ENCODE measurements at regions not wholly inside any gene's neighbourhood (a gene's known extent, or its start where the extent isn't known, plus 50 kb on each side); places are given as distances from the start of the nearest gene placed in this dataset.
"Not testable (repeated sequence)": the region's sequence is repeated elsewhere in the genome, so short reads cannot be mapped to it uniquely, and the experiment has no call there.

DNA sequence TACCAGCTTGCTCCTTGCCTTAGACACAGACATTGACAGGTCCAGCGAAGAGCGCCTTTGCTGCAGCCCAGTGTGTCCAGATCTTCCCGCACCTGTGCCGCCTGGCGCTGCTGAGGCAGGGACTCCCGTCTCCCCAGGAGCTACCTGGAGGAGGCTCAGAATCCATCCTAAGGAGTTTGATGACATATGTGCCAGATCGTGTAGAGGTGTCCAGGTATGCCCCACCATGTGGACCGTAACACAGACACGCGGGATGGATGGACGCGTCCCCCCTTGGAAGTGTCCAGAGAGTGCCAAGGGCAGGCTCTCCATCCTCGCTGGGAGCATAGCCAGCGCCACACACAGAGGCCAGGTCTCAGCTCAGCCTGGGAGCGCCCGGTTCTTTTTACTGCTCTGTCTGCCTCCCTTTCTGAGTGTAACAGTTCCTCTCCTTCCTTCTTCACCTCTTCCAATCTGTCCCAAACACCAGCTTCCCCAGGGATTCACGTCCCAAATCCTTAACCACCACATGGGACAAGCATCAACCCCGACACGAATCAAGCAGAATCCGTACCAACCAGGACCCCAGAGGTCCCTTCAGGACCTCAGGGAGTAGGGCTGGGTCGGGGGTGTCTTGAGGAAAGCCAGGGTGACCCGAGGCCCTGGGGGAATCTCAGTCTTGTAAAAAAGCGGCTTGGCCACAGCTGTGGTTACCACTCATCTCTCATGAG is 126.7 kb downstream of the GOLGA8T start:
- not testable (repeated sequence) for H4K8ac ChIP-seq (replicated peaks; ENCODE audit: insufficient read length, low read depth, low read length); H3K27ac Mint-ChIP-seq
- peak; percentile 8 for DNase-seq

GRCh38 chr15:30262142-30262460 is 127.2 kb downstream of the GOLGA8T start:
- not testable (repeated sequence) for DNase-seq; H3K27me3 Mint-ChIP-seq (ENCODE audit: low read depth); H3K23ac ChIP-seq (ENCODE audit: insufficient read length, low read depth, low read length); H3K27ac Mint-ChIP-seq; H3T11ph ChIP-seq (ENCODE audit: low read length); H3K27ac ChIP-seq (ENCODE audit: insufficient read length, low read depth, low read length); H3K23me2 ChIP-seq (ENCODE audit: insufficient read length, low read depth, low read length, poor library complexity, severe bottlenecking); H3K9ac ChIP-seq (ENCODE audit: extremely low read depth, insufficient read length, low read length); H3K4me1 Mint-ChIP-seq; H3K79me2 ChIP-seq (ENCODE audit: insufficient read depth, low read length); H3K4me3 Mint-ChIP-seq; H4K8ac ChIP-seq (replicated peaks; ENCODE audit: insufficient read length, low read depth, low read length); H2BK5ac ChIP-seq (ENCODE audit: insufficient read length, low read length); H2BK12ac ChIP-seq (ENCODE audit: insufficient read length, low read depth, low read length); H3K56ac ChIP-seq (ENCODE audit: insufficient read length, low read depth, low read length); H3K18ac ChIP-seq (ENCODE audit: insufficient read length, low read depth, low read length); H3K27me3 ChIP-seq (ENCODE audit: insufficient read depth, low read length); H3K14ac ChIP-seq (ENCODE audit: insufficient read depth, low read length); H2AK5ac ChIP-seq (ENCODE audit: insufficient read length, low read length); H2BK20ac ChIP-seq (ENCODE audit: low read depth, low read length, poor library complexity, severe bottlenecking); H2AFZ ChIP-seq (ENCODE audit: low read length); H3K79me1 ChIP-seq (ENCODE audit: insufficient read depth, low read depth, low read length, poor library complexity, severe bottlenecking); H3K4ac ChIP-seq (ENCODE audit: low read depth, low read length); H3K36me3 Mint-ChIP-seq (ENCODE audit: insufficient read depth in 1 of 3, low read depth in 3 of 3); H2BK120ac ChIP-seq (ENCODE audit: low read depth, low read length, poor library complexity, severe bottlenecking); H3K4me2 ChIP-seq (ENCODE audit: insufficient read depth, insufficient read length, low read length); H4K91ac ChIP-seq (ENCODE audit: insufficient read length, low read depth, low read length); H2BK15ac ChIP-seq (ENCODE audit: low read depth, low read length); H3K4me1 ChIP-seq (ENCODE audit: insufficient read depth, low read length); H4K20me1 ChIP-seq (ENCODE audit: control insufficient read depth, insufficient read depth, insufficient read length); H4K5ac ChIP-seq (ENCODE audit: insufficient read length, low read depth, low read length); H3K9me3 ChIP-seq (ENCODE audit: control insufficient read depth, low read depth, low read length); H3K9me3 Mint-ChIP-seq
- WGBS (ENCODE audit: extremely low coverage, insufficient read length, low lambda C conversion rate), result no CpG with 5 or more reads among the region's 14 CpGs

More for the DNA sequence above, 126.7 kb downstream of the GOLGA8T start:
- not testable (repeated sequence) for H3T11ph ChIP-seq (ENCODE audit: low read length); H3K56ac ChIP-seq (ENCODE audit: insufficient read length, low read depth, low read length); H3K14ac ChIP-seq (ENCODE audit: insufficient read depth, low read length); H2BK20ac ChIP-seq (ENCODE audit: low read depth, low read length, poor library complexity, severe bottlenecking); H2BK120ac ChIP-seq (ENCODE audit: low read depth, low read length, poor library complexity, severe bottlenecking); H3K79me2 ChIP-seq (ENCODE audit: insufficient read depth, low read length); H2BK15ac ChIP-seq (ENCODE audit: low read depth, low read length); H3K27me3 Mint-ChIP-seq (ENCODE audit: low read depth); H2BK5ac ChIP-seq (ENCODE audit: insufficient read length, low read length); H3K4me1 ChIP-seq (ENCODE audit: insufficient read depth, low read length); H3K23ac ChIP-seq (ENCODE audit: insufficient read length, low read depth, low read length); H4K20me1 ChIP-seq (ENCODE audit: control insufficient read depth, insufficient read depth, insufficient read length); H3K27ac ChIP-seq (ENCODE audit: insufficient read length, low read depth, low read length); H3K4me2 ChIP-seq (ENCODE audit: insufficient read depth, insufficient read length, low read length); H2AK5ac ChIP-seq (ENCODE audit: insufficient read length, low read length); H4K5ac ChIP-seq (ENCODE audit: insufficient read length, low read depth, low read length); H3K9me3 Mint-ChIP-seq; H2BK12ac ChIP-seq (ENCODE audit: insufficient read length, low read depth, low read length); H3K18ac ChIP-seq (ENCODE audit: insufficient read length, low read depth, low read length); H3K27me3 ChIP-seq (ENCODE audit: insufficient read depth, low read length); H4K91ac ChIP-seq (ENCODE audit: insufficient read length, low read depth, low read length); H3K9me3 ChIP-seq (ENCODE audit: control insufficient read depth, low read depth, low read length); H3K23me2 ChIP-seq (ENCODE audit: insufficient read length, low read depth, low read length, poor library complexity, severe bottlenecking); H3K36me3 Mint-ChIP-seq (ENCODE audit: insufficient read depth in 1 of 3, low read depth in 3 of 3); H3K79me1 ChIP-seq (ENCODE audit: insufficient read depth, low read depth, low read length, poor library complexity, severe bottlenecking); H3K4ac ChIP-seq (ENCODE audit: low read depth, low read length); H3K9ac ChIP-seq (ENCODE audit: extremely low read depth, insufficient read length, low read length); H3K4me1 Mint-ChIP-seq; H3K4me3 Mint-ChIP-seq; H2AFZ ChIP-seq (ENCODE audit: low read length)
- no CpG with 5 or more reads among the region's 23 CpGs for WGBS (ENCODE audit: extremely low coverage, insufficient read length, low lambda C conversion rate)

Data from H9 (cell line).